ENCODE measurements at regions not wholly inside any gene's neighbourhood (a gene's known extent, or its start where the extent isn't known, plus 50 kb on each side); places are given as distances from the start of the nearest gene placed in this dataset.
"Not testable (repeated sequence)": the region's sequence is repeated elsewhere in the genome, so short reads cannot be mapped to it uniquely, and the experiment has no call there.

DNA sequence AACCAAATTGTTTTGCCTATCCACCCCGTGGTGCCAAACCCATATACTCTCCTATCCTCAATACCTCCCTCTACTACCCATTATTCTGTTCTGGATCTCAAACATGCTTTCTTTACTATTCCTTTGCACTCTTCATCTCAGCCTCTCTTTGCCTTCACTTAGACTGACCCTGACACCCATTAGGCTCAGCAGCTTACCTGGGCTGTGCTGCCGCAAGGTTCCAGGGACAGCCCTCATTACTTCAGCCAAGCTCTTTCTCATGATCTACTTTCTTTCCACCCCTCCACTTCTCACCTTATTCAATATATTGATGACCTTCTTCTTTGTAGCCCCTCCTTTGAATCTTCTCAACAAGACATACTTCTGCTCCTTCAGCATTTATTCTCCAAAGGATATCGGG is 517.9 kb downstream of the IRS2 start:
- not testable (repeated sequence) for H3K36me3 Mint-ChIP-seq; H3K27me3 Mint-ChIP-seq (ENCODE audit: low read depth in 3 of 3); H3K4me3 Mint-ChIP-seq; H3K9me3 Mint-ChIP-seq; DNase-seq; H3K4me1 Mint-ChIP-seq
- peak overlapping the region in 1 of 6 donors; percentile 20 for H3K27ac Mint-ChIP-seq

DNA sequence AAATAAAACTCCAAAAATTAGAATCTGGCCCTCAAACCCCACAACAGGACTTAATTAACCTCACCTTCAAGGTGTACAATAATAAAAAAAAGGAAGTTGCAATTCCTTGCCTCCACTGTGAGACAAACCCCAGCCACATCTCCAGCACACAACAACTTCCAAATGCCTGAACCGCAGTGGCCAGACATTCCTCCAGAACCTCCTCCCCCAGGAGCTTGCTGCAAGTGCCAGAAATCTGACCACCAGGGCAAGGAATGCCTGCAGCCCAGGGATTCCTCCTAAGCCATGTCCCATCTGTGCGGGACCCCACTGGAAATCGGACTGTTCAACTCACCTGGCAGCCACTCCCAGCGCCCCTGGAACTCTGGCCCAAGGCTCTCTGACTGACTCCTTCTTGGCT is 519.0 kb downstream of the IRS2 start:
- H3K27ac Mint-ChIP-seq; H3K27me3 Mint-ChIP-seq (ENCODE audit: low read depth in 3 of 3); H3K4me3 Mint-ChIP-seq; H3K9me3 Mint-ChIP-seq; H3K36me3 Mint-ChIP-seq; DNase-seq; H3K4me1 Mint-ChIP-seq: not testable (repeated sequence)

DNA sequence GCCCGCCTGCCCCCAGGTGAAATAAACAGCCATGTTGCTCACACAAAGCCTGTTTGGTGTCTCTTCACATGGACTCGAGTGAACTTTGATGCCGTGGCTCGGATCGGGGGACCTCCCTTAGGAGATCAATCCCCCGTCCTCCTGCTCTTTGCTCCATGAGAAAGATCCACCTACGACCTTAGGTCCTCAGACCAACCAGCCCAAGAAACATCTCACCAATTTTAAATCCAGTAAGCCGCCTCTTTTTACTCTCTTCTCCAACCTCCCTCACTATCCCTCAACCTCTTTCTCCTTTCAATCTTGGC is 521.0 kb downstream of the IRS2 start:
- not testable (repeated sequence) for H3K27me3 Mint-ChIP-seq (ENCODE audit: low read depth in 3 of 3); H3K4me3 Mint-ChIP-seq; H3K9me3 Mint-ChIP-seq; H3K4me1 Mint-ChIP-seq; DNase-seq; H3K27ac Mint-ChIP-seq; H3K36me3 Mint-ChIP-seq

DNA sequence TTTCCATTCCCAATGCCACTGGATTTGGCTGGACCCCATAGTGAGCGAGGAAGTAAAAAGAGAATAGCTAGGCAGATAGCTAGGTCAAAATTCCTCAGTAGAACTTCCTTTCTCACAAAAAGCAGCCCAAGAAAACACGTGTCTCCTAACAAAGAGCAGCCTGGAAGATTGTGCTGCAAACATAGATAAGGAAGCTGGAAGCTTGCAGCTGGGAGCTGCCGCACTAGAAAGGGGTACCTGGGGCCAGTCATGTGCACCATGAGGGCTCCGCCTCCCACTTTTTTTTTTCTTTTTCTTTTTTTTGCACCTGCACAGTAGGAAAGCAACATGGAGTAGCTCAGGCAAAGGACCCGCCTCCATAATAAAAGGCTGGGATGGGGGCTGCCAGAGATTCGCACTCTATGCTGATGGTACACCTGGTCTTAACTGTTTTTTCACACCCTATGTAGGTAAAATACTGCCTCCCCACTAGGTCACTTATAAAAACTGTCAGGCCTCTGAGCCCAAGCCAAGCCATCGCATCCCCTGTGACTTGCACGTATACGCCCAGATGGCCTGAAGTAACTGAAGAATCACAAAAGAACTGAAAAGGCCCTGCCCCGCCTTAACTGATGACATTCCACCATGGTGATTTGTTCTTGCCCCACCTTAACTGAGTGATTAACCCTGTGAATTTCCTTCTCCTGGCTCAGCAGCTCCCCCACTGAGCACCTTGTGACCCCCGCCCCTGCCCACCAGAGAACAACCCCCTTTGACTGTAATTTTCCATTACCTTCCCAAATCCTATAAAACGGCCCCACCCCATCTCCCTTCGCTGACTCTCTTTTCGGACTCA is 521.6 kb downstream of the IRS2 start:
- DNase-seq; H3K36me3 Mint-ChIP-seq; H3K4me3 Mint-ChIP-seq; H3K9me3 Mint-ChIP-seq; H3K4me1 Mint-ChIP-seq; H3K27ac Mint-ChIP-seq; H3K27me3 Mint-ChIP-seq (ENCODE audit: low read depth in 3 of 3): not testable (repeated sequence)

DNA sequence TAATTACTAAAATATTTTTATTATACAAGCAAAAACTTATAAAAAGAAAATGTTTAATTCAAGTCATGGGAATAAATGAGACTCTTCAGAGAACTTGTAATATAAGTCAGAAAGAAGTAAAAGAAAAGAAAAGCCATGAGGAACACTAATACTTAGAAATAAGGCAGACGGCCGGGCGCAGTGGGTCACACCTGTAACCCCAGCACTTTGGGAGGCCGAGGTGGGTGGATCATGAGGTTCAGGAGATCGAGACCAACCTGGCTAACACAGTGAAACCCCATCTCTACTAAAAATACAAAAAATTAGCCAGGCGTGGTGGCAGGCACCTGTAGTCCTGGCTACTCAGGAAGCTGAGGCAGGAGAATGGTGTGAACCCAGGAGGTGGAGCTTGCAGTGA is 528.6 kb downstream of the IRS2 start:
- H3K36me3 Mint-ChIP-seq; DNase-seq; H3K27me3 Mint-ChIP-seq (ENCODE audit: low read depth in 3 of 3): not testable (repeated sequence)
- H3K9me3 Mint-ChIP-seq = peaks cover 0 to 16% (median 2%) of the 10 kb centered on the region in 6 donors
- H3K4me1 Mint-ChIP-seq = peaks cover 28 to 52% of the 10 kb centered on the region in 2 donors
- H3K27ac Mint-ChIP-seq = peak overlapping the region in 2 of 6 donors; percentile 5 to 59
- H3K4me3 Mint-ChIP-seq = peak overlapping the region; percentile 11 to 44 (median 27)

Data from immature natural killer cell (primary cell).